T-helper 1 cell (primary cell): ENCODE measurements at regions not wholly inside any gene's neighbourhood (a gene's known extent, or its start where the extent isn't known, plus 50 kb on each side); places are given as distances from the start of the nearest gene placed in this dataset.

Experiments used
- DNase-seq, 5 donors: peaks; one replicate each; pipeline ENCODE4 v3.0.0-alpha.2; 2012 to 2020

- DNase-seq = no peak
These were observed 52.2 kb downstream of the POLR1D start for GRCh38 chr13:27673911-27674310.

GRCh38 chr13:27678306-27679040 is 56.8 kb downstream of the POLR1D start:
- no peak for DNase-seq

- no peak for DNase-seq
These were observed 57.7 kb downstream of the POLR1D start for GRCh38 chr13:27679396-27679795.

GRCh38 chr13:27679896-27680295 is 58.2 kb downstream of the POLR1D start:
- DNase-seq = no peak

- DNase-seq = no peak
These were observed 58.8 kb downstream of the POLR1D start for GRCh38 chr13:27680465-27680864.

- no peak for DNase-seq
These were observed 69.5 kb downstream of the POLR1D start for GRCh38 chr13:27691207-27691606.

- no peak for DNase-seq
These were observed 75.0 kb downstream of the POLR1D start for GRCh38 chr13:27696731-27697130.

GRCh38 chr13:27699952-27700351 is 78.3 kb downstream of the POLR1D start:
- DNase-seq = no peak

- peak in 1 of 5 donors; percentile 29 for DNase-seq
These were observed 83.0 kb downstream of the POLR1D start for GRCh38 chr13:27704681-27705080.

- no peak for DNase-seq
These were observed 84.0 kb upstream of the GSX1 start for GRCh38 chr13:27708325-27708724.

GRCh38 chr13:27709779-27710178 is 82.5 kb upstream of the GSX1 start:
- no peak for DNase-seq

- peak in 2 of 5 donors; percentile 4 to 10 for DNase-seq
These were observed 79.9 kb upstream of the GSX1 start for GRCh38 chr13:27712421-27712820.

- no peak for DNase-seq
These were observed 78.5 kb upstream of the GSX1 start for GRCh38 chr13:27713767-27714166.

GRCh38 chr13:27721681-27722080 is 70.6 kb upstream of the GSX1 start:
- no peak for DNase-seq

GRCh38 chr13:27728271-27728670 is 64.0 kb upstream of the GSX1 start:
- DNase-seq = no peak

- DNase-seq = no peak
These were observed 62.1 kb upstream of the GSX1 start for GRCh38 chr13:27730191-27730590.
